ENCODE measurements at regions not wholly inside any gene's neighbourhood (a gene's known extent, or its start where the extent isn't known, plus 50 kb on each side); places are given as distances from the start of the nearest gene placed in this dataset.

GRCh38 chr2:125713533-125713932 is 942.4 kb upstream of the GYPC start:
- TF ChIP-seq CTCF (IDR thresholded peaks at IDR 0.05; ENCODE audit: low read length) = no peak
- no peak for TF ChIP-seq EZH2 (IDR thresholded peaks at IDR 0.05; ENCODE audit: borderline replicate concordance, low read length)
